GM12891 (cell line): ENCODE measurements at regions not wholly inside any gene's neighbourhood (a gene's known extent, or its start where the extent isn't known, plus 50 kb on each side); places are given as distances from the start of the nearest gene placed in this dataset.

ENCODE experiments used
- PAX5 ChIP-seq: IDR thresholded peaks from 2 replicates; pipeline ENCODE4 v1.6.1; 2011; ENCODE audit warnings: low read length, moderate library complexity, mild to moderate bottlenecking; ENCODE audit not compliant: insufficient read depth, severe bottlenecking
- POLR2A ChIP-seq: IDR thresholded peaks from 2 replicates; pipeline ENCODE4 v1.6.1; 2011; ENCODE audit warnings: low read depth, low read length, control low read depth
- POLR2AphosphoS5 ChIP-seq: IDR thresholded peaks from 2 replicates; pipeline ENCODE4 v1.6.1; 2011; ENCODE audit warnings: low read depth, low read length, control low read depth
- POU2F2 ChIP-seq: IDR thresholded peaks from 2 replicates; pipeline ENCODE4 v1.6.1; 2011; ENCODE audit warnings: low read depth, mild to moderate bottlenecking, control low read depth, low read length, moderate library complexity
- SPI1 ChIP-seq: IDR thresholded peaks from 2 replicates; pipeline ENCODE4 v1.6.1; 2011; ENCODE audit warnings: low read depth, low read length, control low read depth
- TAF1 ChIP-seq: IDR thresholded peaks from 2 replicates; pipeline ENCODE4 v1.6.1; 2011; ENCODE audit warnings: low read depth, low read length, control low read depth

GRCh38 chr18:40907842-40908241 is 1047.2 kb upstream of the PIK3C3 start:
- no peak for TF ChIP-seq POLR2A
- no peak for TF ChIP-seq POLR2AphosphoS5
- TF ChIP-seq TAF1: no peak
- TF ChIP-seq SPI1: no peak
- TF ChIP-seq POU2F2: no peak
- no peak for TF ChIP-seq PAX5
